Uterus (tissue), 2 donors: ENCODE measurements at regions not wholly inside any gene's neighbourhood (a gene's known extent, or its start where the extent isn't known, plus 50 kb on each side); places are given as distances from the start of the nearest gene placed in this dataset.
"Not testable (repeated sequence)": the region's sequence is repeated elsewhere in the genome, so short reads cannot be mapped to it uniquely, and the experiment has no call there.

Experiments
- CTCF ChIP-seq, 4 experiments: fragments of 200-600 bp in 2 of 4; fragments of 450-650 bp in 2 of 4; sonication (generic) in 2 of 4; IDR thresholded peaks; one replicate each; pipeline ENCODE4 v1.5.1; 2016 to 2019; ENCODE audit warnings: antibody characterized with exemption in 4 of 4, mild to moderate bottlenecking in 2 of 4, moderate library complexity in 1 of 4
- POLR2A ChIP-seq, 2 donors: fragments of 450-650 bp; IDR thresholded peaks; one replicate each; pipeline ENCODE4 v1.6.1; 2016; ENCODE audit warnings: antibody characterized with exemption in 2 of 2, mild to moderate bottlenecking in 1 of 2, moderate library complexity in 1 of 2

- not testable (repeated sequence) for TF ChIP-seq CTCF, POLR2A (IDR thresholded peaks at IDR 0.05)
Measured at GRCh38 chr5:100685122-100685521, 149.9 kb downstream of the FAM174A start.
